ENCODE measurements at regions not wholly inside any gene's neighbourhood (a gene's known extent, or its start where the extent isn't known, plus 50 kb on each side); places are given as distances from the start of the nearest gene placed in this dataset.

DNA sequence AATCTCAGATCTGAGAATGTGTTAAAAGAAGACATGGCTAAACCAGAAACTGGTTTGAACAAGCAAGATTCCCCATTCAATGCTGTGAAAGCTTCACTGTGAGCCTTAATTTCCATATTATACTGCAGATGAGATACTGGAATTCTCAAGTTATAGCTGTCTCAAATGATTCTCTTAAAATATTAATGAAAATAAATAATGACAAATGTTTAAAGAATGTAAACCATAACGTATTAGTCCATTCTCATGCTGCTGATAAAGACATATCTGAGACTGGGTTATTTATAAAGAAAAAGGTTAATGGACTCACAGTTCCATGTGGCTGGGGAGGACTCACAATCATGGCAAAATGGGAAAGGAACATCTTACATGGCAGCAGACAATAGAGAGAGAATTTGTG, 667.8 kb downstream of the SLITRK1 start (continued):
- no peak for TF ChIP-seq CHD4 (IDR thresholded peaks at IDR 0.05)
- TF ChIP-seq, protein P1, sequence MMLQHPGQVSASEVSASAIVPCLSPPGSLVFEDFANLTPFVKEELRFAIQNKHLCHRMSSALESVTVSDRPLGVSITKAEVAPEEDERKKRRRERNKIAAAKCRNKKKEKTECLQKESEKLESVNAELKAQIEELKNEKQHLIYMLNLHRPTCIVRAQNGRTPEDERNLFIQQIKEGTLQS (IDR thresholded peaks at IDR 0.05; ENCODE audit: borderline replicate concordance, extremely low read depth, low read depth, low read length): no peak

DNA sequence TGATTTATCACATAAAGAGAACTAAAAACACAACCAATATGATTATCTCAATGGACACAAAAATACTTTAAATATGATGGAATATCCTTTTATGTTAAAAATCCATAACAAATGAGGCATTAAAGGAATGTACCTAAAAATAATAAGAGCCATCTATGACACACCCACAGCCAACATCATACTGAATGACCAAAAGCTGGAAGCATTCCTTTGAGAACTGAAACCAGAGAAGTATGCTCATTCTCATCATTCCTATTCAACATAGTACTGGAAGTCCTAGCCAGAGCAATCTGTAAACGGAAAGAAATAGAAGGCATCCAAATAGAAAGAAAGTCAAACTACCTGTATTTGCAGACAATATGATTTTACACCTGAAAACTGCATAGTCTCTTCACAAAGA, 671.0 kb downstream of the SLITRK1 start:
- Histone ChIP-seq H3K36me3 (ENCODE audit: control insufficient read depth in 2 of 2, insufficient read depth in 2 of 2, low read length in 1 of 2) (no peaks in the 10 kb centered on the region), H3K27ac (ENCODE audit: control insufficient read depth, insufficient read depth) (no peak overlapping the region), H3K4me1 (ENCODE audit: control insufficient read depth, insufficient read depth, low read length) (no peaks in the 10 kb centered on the region), H3K27me3 (replicated peaks in 1 of 2; ENCODE audit: control insufficient read depth in 2 of 2, insufficient read depth in 2 of 2, low read length in 1 of 2) (no peaks in the 10 kb centered on the region), H4K20me1 (ENCODE audit: control insufficient read depth, insufficient read depth) (no peaks in the 10 kb centered on the region), H3K4me2 (ENCODE audit: control insufficient read depth, insufficient read depth) (no peak overlapping the region), H3K9me3 (replicated peaks; ENCODE audit: control insufficient read depth, insufficient read depth, low read length) (no peaks in the 10 kb centered on the region), H3K4me3 (no peak overlapping the region), H3K79me2 (ENCODE audit: control insufficient read depth, insufficient read depth, low read length) (no peaks in the 10 kb centered on the region), H2AFZ (ENCODE audit: control insufficient read depth, low read depth, low read length) (no peak overlapping the region), H3K9ac (ENCODE audit: control insufficient read depth, insufficient read depth, low read length) (no peak overlapping the region)
- ChIA-PET SMC1A (ENCODE audit: uncharacterized antibody, unreplicated experiment) (no interaction called here), POLR2A (no interaction called here), RAD21 (ENCODE audit: unreplicated experiment) (no interaction called here), CTCF (no interaction called here)
- TF ChIP-seq NRF1 (conservative IDR thresholded peaks at IDR 0.05; ENCODE audit: low read depth, low read length): no peak
- no peak for TF ChIP-seq SPI1 (IDR thresholded peaks at IDR 0.05; ENCODE audit: borderline replicate concordance, insufficient read depth, low read depth, low read length)
- TF ChIP-seq ESRRA (IDR thresholded peaks at IDR 0.05; ENCODE audit: low read length): no peak
- TF ChIP-seq, protein P2, sequence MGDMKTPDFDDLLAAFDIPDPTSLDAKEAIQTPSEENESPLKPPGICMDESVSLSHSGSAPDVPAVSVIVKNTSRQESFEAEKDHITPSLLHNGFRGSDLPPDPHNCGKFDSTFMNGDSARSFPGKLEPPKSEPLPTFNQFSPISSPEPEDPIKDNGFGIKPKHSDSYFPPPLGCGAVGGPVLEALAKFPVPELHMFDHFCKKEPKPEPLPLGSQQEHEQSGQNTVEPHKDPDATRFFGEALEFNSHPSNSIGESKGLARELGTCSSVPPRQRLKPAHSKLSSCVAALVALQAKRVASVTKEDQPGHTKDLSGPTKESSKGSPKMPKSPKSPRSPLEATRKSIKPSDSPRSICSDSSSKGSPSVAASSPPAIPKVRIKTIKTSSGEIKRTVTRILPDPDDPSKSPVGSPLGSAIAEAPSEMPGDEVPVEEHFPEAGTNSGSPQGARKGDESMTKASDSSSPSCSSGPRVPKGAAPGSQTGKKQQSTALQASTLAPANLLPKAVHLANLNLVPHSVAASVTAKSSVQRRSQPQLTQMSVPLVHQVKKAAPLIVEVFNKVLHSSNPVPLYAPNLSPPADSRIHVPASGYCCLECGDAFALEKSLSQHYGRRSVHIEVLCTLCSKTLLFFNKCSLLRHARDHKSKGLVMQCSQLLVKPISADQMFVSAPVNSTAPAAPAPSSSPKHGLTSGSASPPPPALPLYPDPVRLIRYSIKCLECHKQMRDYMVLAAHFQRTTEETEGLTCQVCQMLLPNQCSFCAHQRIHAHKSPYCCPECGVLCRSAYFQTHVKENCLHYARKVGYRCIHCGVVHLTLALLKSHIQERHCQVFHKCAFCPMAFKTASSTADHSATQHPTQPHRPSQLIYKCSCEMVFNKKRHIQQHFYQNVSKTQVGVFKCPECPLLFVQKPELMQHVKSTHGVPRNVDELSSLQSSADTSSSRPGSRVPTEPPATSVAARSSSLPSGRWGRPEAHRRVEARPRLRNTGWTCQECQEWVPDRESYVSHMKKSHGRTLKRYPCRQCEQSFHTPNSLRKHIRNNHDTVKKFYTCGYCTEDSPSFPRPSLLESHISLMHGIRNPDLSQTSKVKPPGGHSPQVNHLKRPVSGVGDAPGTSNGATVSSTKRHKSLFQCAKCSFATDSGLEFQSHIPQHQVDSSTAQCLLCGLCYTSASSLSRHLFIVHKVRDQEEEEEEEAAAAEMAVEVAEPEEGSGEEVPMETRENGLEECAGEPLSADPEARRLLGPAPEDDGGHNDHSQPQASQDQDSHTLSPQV (IDR thresholded peaks at IDR 0.05): no peak
- TF ChIP-seq, protein P3, sequence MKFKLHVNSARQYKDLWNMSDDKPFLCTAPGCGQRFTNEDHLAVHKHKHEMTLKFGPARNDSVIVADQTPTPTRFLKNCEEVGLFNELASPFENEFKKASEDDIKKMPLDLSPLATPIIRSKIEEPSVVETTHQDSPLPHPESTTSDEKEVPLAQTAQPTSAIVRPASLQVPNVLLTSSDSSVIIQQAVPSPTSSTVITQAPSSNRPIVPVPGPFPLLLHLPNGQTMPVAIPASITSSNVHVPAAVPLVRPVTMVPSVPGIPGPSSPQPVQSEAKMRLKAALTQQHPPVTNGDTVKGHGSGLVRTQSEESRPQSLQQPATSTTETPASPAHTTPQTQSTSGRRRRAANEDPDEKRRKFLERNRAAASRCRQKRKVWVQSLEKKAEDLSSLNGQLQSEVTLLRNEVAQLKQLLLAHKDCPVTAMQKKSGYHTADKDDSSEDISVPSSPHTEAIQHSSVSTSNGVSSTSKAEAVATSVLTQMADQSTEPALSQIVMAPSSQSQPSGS (IDR thresholded peaks at IDR 0.05; ENCODE audit: low read length): no peak
- TF ChIP-seq, protein P4, sequence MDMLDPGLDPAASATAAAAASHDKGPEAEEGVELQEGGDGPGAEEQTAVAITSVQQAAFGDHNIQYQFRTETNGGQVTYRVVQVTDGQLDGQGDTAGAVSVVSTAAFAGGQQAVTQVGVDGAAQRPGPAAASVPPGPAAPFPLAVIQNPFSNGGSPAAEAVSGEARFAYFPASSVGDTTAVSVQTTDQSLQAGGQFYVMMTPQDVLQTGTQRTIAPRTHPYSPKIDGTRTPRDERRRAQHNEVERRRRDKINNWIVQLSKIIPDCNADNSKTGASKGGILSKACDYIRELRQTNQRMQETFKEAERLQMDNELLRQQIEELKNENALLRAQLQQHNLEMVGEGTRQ (IDR thresholded peaks at IDR 0.05; ENCODE audit: borderline replicate concordance, low read depth, low read length): no peak
- TF ChIP-seq IKZF1 (conservative IDR thresholded peaks at IDR 0.05): no peak
- TF ChIP-seq FOXM1 (IDR thresholded peaks at IDR 0.05; ENCODE audit: low read depth, low read length): no peak
- TF ChIP-seq POU2F2 (IDR thresholded peaks at IDR 0.05; ENCODE audit: borderline replicate concordance, low read depth, low read length): no peak
- TF ChIP-seq ZZZ3 (IDR thresholded peaks at IDR 0.05; ENCODE audit: control insufficient read depth, insufficient read length, low read depth): no peak
- TF ChIP-seq CEBPB (IDR thresholded peaks at IDR 0.05; ENCODE audit: borderline replicate concordance in 1 of 2, low read depth in 2 of 2, low read length in 2 of 2): no peak
- DNase-seq (ENCODE audit: low read depth, low spot score) (no peak), FAIRE-seq (no peak), ATAC-seq (no peak)
- intact Hi-C loops (cut with micrococcal nuclease; ENCODE audit: unreplicated experiment): no loop called here
- BruUV-seq (replicated peaks): no TSS peak
- 29% methylated on average over 1 of the region's 1 CpG for WGBS (ENCODE audit: insufficient coverage, insufficient replicate concordance, low lambda C conversion rate, missing lambda C conversion rate)
- in situ Hi-C loops (cut with MboI): no loop called here

All from GM12878 (cell line).